Sigmoid colon (tissue), 6 donors: ENCODE measurements at regions not wholly inside any gene's neighbourhood (a gene's known extent, or its start where the extent isn't known, plus 50 kb on each side); places are given as distances from the start of the nearest gene placed in this dataset.
"Not testable (repeated sequence)": the region's sequence is repeated elsewhere in the genome, so short reads cannot be mapped to it uniquely, and the experiment has no call there.

Experiments
- DNase-seq: peaks from one replicate; pipeline ENCODE4 v3.0.0-alpha.2; 2019
- H3K27ac ChIP-seq, 4 donors: fragments of 200-600 bp; sonication (generic); one replicate each; pipeline ENCODE4 v1.5.1; 2016 to 2019; ENCODE audit warnings: mild to moderate bottlenecking in 1 of 4
- H3K27me3 ChIP-seq, 3 donors: fragments of 200-600 bp; sonication (generic); one replicate each; pipeline ENCODE4 v1.5.1; 2019; ENCODE audit warnings: mild to moderate bottlenecking in 1 of 3
- H3K36me3 ChIP-seq, 4 donors: fragments of 200-600 bp; sonication (generic); one replicate each; pipeline ENCODE4 v1.5.1; 2016 to 2019
- H3K4me1 ChIP-seq, 4 donors: fragments of 200-600 bp; sonication (generic); one replicate each; pipeline ENCODE4 v1.5.1; 2017 to 2019
- H3K4me3 ChIP-seq, 4 donors: fragments of 200-600 bp; sonication (generic); one replicate each; pipeline ENCODE4 v1.5.1; 2017 to 2019; ENCODE audit warnings: mild to moderate bottlenecking in 2 of 4, moderate library complexity in 1 of 4
- H3K9me3 ChIP-seq, 4 donors: fragments of 200-600 bp in 3 of 4; sonication (generic) in 3 of 4; one replicate each; pipeline versions ENCODE4 v1.5.1 to v1.6.1; 2013 to 2019
- CTCF ChIP-seq, 4 experiments: fragments of 450-650 bp in 3 of 4; fragments of 200-600 bp in 1 of 4; IDR thresholded peaks; one replicate each; pipeline ENCODE4 v1.5.1; 2016 to 2019; ENCODE audit warnings: antibody characterized with exemption in 4 of 4, mild to moderate bottlenecking in 3 of 4, moderate library complexity in 2 of 4
- EP300 ChIP-seq, 4 donors: sonication (generic); formaldehyde crosslinking; IDR thresholded peaks; one replicate each; pipeline ENCODE4 v1.6.1; 2017; ENCODE audit warnings: antibody characterized with exemption in 4 of 4
- POLR2A ChIP-seq, 2 donors: fragments of 450-650 bp; IDR thresholded peaks; one replicate each; pipeline ENCODE4 v1.6.1; 2016; ENCODE audit warnings: antibody characterized with exemption in 2 of 2, mild to moderate bottlenecking in 2 of 2, moderate library complexity in 2 of 2
- POLR2AphosphoS5 ChIP-seq, 4 donors: sonication (generic); formaldehyde crosslinking; IDR thresholded peaks; one replicate each; pipeline ENCODE4 v1.6.1; 2017; ENCODE audit warnings: antibody characterized with exemption in 4 of 4
- WGBS, 2 donors: extraction: QIAGEN DNeasy Blood & Tissue Kit; methylation state at CpG; one replicate each; pipeline ENCODE4 v1.1.7; 2013; 5-methylcytosine and 5-hydroxymethylcytosine counted together
- intact Hi-C: fragments of 100-400 bp; cut with DNase I; formaldehyde crosslinking; loops from one replicate; pipeline ENCODE4 v1.15.1; 2023
- donor health status: healthy with polysubstance abuse.
- donor health status: healthy.

GRCh38 chr1:241447031-241447644 lies 72.4 kb downstream of the FH start:
- no peaks in the 10 kb centered on the region for H3K36me3 ChIP-seq
- 11 to 22% methylated on average over 2 of the region's 2 CpGs for WGBS, 2 donors
- no peaks in the 10 kb centered on the region for H3K27me3 ChIP-seq
- no peak overlapping the region for H3K4me3 ChIP-seq
- TF ChIP-seq EP300 (IDR thresholded peaks at IDR 0.05) = no peak
- no peak for TF ChIP-seq POLR2AphosphoS5 (IDR thresholded peaks at IDR 0.05)
- no peak for TF ChIP-seq POLR2A (IDR thresholded peaks at IDR 0.05)
- TF ChIP-seq CTCF (IDR thresholded peaks at IDR 0.05) = no peak
- no peak overlapping the region for H3K27ac ChIP-seq
- no peak for DNase-seq
- no peaks in the 10 kb centered on the region for H3K4me1 ChIP-seq
- H3K9me3 ChIP-seq = no peaks in the 10 kb centered on the region
- intact Hi-C loops = no loop called here

- intact Hi-C loops = no loop called here
- Histone ChIP-seq H3K4me3 (no peak overlapping the region), H3K27ac (no peak overlapping the region), H3K27me3 (no peaks in the 10 kb centered on the region), H3K9me3 (no peaks in the 10 kb centered on the region), H3K36me3 (no peaks in the 10 kb centered on the region), H3K4me1 (no peaks in the 10 kb centered on the region)
- no peak for TF ChIP-seq EP300 (IDR thresholded peaks at IDR 0.05)
- TF ChIP-seq POLR2AphosphoS5 (IDR thresholded peaks at IDR 0.05) = no peak
- no peak for TF ChIP-seq CTCF (IDR thresholded peaks at IDR 0.05)
- no peak for TF ChIP-seq POLR2A (IDR thresholded peaks at IDR 0.05)
- DNase-seq = no peak
- WGBS, 2 donors = 27 to 56% methylated on average over 3 of the region's 3 CpGs
Measured at GRCh38 chr1:241444836-241445235, 74.7 kb downstream of the FH start.

- WGBS, 2 donors = 87% methylated on average over 2 of the region's 2 CpGs
- no peaks in the 10 kb centered on the region for H3K4me1 ChIP-seq
- no peak overlapping the region for H3K27ac ChIP-seq
- H3K9me3 ChIP-seq = no peaks in the 10 kb centered on the region
- no peak for TF ChIP-seq POLR2A (IDR thresholded peaks at IDR 0.05)
- no peak for TF ChIP-seq CTCF (IDR thresholded peaks at IDR 0.05)
- no peak for TF ChIP-seq EP300 (IDR thresholded peaks at IDR 0.05)
- TF ChIP-seq POLR2AphosphoS5 (IDR thresholded peaks at IDR 0.05) = no peak
- no peaks in the 10 kb centered on the region for H3K27me3 ChIP-seq
- no peaks in the 10 kb centered on the region for H3K36me3 ChIP-seq
- intact Hi-C loops = no loop called here
- no peak overlapping the region for H3K4me3 ChIP-seq
- no peak for DNase-seq
Measured at GRCh38 chr1:241443561-241443960, 76.0 kb downstream of the FH start.

DNA sequence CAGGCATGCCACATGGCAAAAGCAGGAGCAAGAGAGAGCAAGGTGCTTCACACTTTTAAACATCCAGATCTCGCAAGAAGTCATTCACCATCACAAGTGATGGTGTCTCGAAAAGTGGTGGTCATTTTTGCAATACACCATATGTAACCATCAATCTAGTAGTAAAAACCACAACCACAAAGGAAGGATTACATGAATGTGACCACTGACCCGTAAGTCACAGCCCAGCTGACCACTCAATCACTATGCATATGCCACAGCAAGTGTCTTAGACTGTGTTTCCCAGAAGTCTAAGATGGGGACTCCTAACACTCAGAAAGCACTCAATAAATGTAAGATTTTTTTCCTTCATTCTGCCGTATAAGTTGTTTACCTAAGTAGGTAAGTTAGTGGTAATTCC lies 76.9 kb downstream of the FH start:
- Histone ChIP-seq H3K27me3 (no peaks in the 10 kb centered on the region), H3K36me3 (no peaks in the 10 kb centered on the region), H3K4me3 (no peak overlapping the region), H3K9me3 (no peaks in the 10 kb centered on the region), H3K4me1 (no peaks in the 10 kb centered on the region), H3K27ac (no peak overlapping the region)
- TF ChIP-seq POLR2AphosphoS5 (IDR thresholded peaks at IDR 0.05) = no peak
- no peak for TF ChIP-seq CTCF (IDR thresholded peaks at IDR 0.05)
- no peak for TF ChIP-seq EP300 (IDR thresholded peaks at IDR 0.05)
- no peak for TF ChIP-seq POLR2A (IDR thresholded peaks at IDR 0.05)
- WGBS, 2 donors = 90% methylated on average over 4 of the region's 4 CpGs
- intact Hi-C loops = no loop called here
- DNase-seq = no peak

- Histone ChIP-seq H3K27me3 (no peaks in the 10 kb centered on the region), H3K36me3 (no peaks in the 10 kb centered on the region), H3K9me3 (no peaks in the 10 kb centered on the region), H3K27ac (no peak overlapping the region), H3K4me3 (no peak overlapping the region), H3K4me1 (no peaks in the 10 kb centered on the region)
- no peak for DNase-seq
- TF ChIP-seq POLR2A (IDR thresholded peaks at IDR 0.05) (no peak), CTCF (IDR thresholded peaks at IDR 0.05) (no peak), EP300 (IDR thresholded peaks at IDR 0.05) (no peak), POLR2AphosphoS5 (IDR thresholded peaks at IDR 0.05) (no peak)
- 39 to 47% methylated on average over 2 of the region's 2 CpGs for WGBS, 2 donors
- intact Hi-C loops = no loop called here
Measured at GRCh38 chr1:241440904-241441303, 78.7 kb downstream of the FH start.

DNA sequence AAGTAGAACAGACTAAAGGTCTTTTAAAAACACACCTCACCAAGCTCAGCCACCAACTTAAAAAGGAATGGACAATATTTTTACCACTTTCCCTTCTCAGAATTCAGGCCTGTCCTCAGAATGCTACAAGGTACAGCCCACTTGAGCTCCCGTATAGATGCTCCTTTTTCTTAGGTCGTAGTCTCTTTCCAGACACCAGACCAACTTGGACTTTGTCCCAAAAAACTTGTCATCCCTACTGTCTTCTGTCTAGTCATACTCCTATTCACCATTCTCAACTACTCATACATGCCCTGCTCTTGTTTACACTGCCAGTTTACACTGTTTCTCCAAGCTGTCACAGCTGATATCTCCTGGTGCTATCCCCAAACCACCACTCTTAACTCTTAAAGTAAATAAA lies 80.9 kb downstream of the FH start:
- WGBS, 2 donors = 76 to 79% methylated on average over 2 of the region's 2 CpGs
- H3K9me3 ChIP-seq, H3K4me1 ChIP-seq, intact Hi-C loops, H3K27ac ChIP-seq, H3K4me3 ChIP-seq, DNase-seq, H3K27me3 ChIP-seq, H3K36me3 ChIP-seq: not testable (repeated sequence)
